GM18511 (cell line): ENCODE measurements at regions not wholly inside any gene's neighbourhood (a gene's known extent, or its start where the extent isn't known, plus 50 kb on each side); places are given as distances from the start of the nearest gene placed in this dataset.
"Not testable (repeated sequence)": the region's sequence is repeated elsewhere in the genome, so short reads cannot be mapped to it uniquely, and the experiment has no call there.

Source experiments
- ATAC-seq: cut with Tn5 transposase; IDR thresholded peaks from one replicate; pipeline ENCODE4 v1.9.1; 2021; ENCODE audit warnings: mild to moderate bottlenecking, moderate library complexity; ENCODE audit not compliant: unreplicated experiment

DNA sequence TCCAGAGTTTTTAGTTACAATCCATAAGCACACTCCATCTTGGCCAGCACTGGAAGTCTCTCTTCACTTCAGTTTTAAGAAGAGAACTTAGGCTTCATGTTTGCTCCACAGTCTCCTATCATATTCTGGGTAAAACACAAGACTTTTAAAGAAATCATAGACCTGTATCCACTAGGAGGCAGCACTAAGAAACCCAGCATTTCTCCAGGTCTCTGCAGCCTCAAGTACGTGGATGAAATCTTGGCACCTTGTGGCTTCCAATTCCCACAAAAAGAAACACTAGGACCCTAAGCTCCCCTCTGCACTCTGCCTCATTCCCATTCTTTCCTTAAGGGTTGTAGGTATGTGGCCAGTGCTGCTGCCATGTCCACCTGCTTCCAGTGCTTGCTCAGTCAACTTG lies 367.3 kb upstream of the CASK start:
- no peak for ATAC-seq

GRCh38 chrX:42289492-42290385 lies 366.4 kb upstream of the CASK start:
- no peak for ATAC-seq

DNA sequence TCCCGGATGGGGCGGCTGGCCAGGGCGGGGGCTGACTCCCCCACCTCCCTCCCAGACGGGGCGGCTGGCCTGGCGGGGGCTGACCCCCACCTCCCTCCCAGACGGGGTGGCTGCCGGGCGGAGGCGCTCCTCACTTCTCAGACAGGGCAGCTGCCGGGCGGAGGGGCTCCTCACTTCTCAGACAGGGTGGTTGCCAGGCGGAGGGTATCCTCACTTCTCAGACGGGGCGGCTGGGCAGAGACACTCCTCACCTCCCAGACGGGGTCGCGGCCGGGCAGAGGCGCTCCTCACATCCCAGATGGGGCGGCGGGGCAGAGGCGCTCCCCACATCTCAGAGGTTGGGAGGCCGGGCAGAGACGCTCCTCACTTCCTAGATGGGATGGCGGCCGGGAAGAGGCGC lies 362.3 kb upstream of the CASK start:
- ATAC-seq: not testable (repeated sequence)

DNA sequence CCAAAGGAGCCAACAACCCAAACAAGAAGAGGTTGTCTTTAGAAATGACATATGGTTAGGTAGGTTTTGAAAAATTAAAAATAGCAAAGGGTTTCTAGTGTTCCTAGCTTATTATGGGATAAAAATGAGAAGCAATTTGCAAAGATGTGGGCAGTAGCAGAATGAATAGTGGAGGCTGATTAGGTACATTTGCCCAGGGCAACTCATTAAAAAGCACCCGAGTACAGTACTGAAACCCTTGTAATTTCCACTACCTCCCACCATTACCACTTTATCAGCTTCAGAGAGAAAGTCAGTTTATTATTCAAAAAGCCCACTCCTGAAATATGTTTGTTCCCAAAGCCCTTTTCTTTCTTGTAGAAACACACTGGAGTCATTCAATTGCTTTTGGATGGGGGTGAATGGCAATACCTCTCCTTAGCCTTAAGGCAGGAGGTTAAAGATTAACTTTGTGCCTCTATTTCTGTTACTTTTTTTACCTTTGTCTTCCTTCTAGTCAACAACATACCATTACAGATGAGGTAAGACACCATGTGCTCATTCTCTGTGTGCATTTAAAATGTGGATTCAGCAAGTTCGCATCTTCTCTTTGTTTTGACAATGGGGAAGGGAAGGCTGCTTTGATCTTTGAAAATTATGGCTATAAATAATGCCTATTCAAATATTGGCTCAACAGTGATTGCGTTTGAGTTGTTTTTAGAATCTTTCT lies 353.8 kb upstream of the CASK start:
- no peak for ATAC-seq

DNA sequence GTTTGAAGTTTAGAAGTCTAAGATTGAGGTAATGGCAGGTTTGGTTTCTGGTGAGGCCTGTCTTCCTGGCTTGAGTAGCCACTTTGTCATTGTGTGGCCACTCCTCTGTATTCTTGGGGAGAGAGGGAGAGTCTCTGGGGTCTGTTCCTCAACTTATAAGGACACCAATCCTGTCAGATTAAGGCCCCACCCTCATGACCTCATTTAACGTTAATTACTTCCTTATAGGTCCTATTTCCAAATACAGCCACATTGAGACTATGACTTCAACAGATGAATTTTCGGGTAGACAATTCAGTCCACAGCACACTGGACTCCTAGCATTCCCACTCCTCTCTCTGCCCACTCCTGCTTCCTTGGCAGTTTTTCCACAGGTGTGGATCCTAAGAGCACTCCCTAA lies 350.8 kb upstream of the CASK start:
- no peak for ATAC-seq

- no peak for ATAC-seq
Measured at GRCh38 chrX:42273387-42273786, 350.0 kb upstream of the CASK start.

DNA sequence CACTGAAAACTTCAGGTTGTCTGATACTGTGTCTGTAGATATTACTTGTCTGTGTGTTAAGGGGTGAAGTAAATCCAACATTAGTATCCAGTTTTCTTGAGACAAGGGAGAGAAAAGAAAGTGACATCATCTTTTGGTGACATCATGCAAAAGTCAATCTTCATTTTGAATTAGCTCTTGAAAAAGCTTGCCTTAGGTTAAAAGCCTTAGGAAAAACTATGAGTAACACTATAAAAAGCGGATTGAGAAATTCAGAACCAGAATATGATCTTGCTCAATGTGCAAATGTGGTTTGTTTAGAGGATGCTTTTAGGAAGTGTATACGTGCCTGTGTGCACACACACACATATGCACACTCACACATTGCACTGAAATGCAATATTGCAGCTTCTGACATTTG lies 345.8 kb upstream of the CASK start:
- ATAC-seq: no peak

- ATAC-seq: no peak
Measured at GRCh38 chrX:42260854-42261253, 337.5 kb upstream of the CASK start.

DNA sequence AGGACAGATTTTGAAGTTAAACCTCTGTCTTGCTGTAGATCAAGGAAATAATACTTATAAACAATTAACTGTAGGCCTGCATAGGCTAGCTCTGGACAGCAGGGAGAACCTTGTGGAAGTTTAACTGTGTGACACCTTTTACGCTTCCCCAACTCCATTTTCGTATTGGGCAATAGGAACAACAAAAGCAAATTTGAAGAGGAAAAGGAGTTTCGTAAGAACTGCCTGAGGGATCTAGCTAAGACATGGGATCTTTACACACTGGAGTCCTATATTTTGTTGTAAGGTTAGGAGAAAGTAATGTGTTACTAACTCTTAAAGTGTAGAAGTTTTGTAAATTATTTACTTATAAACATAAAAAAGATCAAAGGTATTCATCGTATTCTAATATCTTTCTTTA lies 324.9 kb upstream of the CASK start:
- no peak for ATAC-seq

GRCh38 chrX:42247241-42247640 lies 323.9 kb upstream of the CASK start:
- ATAC-seq: no peak

- no peak for ATAC-seq
Measured at GRCh38 chrX:42246814-42247213, 323.5 kb upstream of the CASK start.

GRCh38 chrX:42242004-42242403 lies 318.6 kb upstream of the CASK start:
- ATAC-seq: no peak

GRCh38 chrX:42241421-42241820 lies 318.1 kb upstream of the CASK start:
- ATAC-seq: no peak

- no peak for ATAC-seq
Measured at GRCh38 chrX:42237956-42238355, 314.6 kb upstream of the CASK start.

GRCh38 chrX:42229533-42229932 lies 306.2 kb upstream of the CASK start:
- no peak for ATAC-seq

- ATAC-seq: no peak
Measured at GRCh38 chrX:42220666-42221065, 297.3 kb upstream of the CASK start.

DNA sequence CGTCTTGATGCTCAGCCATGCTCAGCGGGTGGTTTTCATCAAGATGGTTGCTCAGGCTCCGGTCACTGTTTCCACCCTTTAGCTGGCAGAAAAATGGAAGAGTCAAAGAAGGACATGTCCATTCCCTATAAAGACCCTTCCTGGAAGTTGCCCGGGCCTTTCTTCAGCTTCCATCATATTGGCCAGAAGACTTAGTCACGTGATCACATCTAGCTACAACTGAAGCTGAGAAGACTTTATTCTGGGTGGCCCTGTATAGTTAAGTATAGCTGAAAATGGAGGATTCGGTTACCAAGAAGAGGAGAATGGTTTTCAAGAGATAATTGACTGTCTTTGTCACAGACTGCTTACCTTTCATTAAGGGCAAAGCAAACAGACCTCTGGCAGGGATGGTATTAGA lies 296.7 kb upstream of the CASK start:
- ATAC-seq: no peak

DNA sequence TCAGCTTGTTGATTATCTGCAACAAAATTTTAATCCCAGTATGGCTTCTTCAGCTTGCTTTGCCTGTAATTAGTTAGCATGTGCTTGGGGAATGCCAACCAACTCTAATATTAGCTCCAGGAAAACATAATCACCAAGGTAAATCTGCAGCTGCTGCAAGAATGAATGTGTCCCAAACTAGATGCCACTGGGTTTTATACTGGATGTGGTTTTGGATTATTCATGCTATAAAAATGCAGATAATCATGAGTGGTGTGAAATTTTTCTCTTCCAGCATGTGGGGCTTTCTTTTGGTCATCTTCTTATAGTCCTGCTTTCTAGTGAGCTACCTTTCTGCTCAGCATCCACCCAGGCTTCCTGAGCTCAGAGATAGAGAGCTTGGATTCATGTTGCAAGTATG lies 295.9 kb upstream of the CASK start:
- no peak for ATAC-seq

DNA sequence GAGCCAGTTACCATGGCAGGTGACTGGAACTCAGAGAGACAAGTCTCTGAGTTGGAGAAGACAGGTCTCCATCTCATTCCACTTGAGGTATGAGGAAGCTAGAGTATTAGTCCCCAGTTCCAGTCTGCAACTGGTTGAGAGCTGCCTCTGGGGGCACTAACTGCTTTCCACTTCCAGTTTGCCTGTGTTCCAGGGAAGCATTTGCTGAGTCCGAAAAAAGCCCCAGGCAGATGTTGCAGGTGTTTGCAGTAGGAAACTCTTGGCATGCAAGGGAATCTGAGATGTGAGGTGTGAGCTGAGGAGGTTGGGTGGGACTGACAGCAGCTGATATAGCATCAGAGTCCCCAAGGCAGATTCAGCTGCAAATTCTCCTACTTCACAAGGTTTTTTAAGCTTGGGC lies 272.2 kb upstream of the CASK start:
- no peak for ATAC-seq

- no peak for ATAC-seq
Measured at GRCh38 chrX:42189576-42189975, 266.2 kb upstream of the CASK start.

DNA sequence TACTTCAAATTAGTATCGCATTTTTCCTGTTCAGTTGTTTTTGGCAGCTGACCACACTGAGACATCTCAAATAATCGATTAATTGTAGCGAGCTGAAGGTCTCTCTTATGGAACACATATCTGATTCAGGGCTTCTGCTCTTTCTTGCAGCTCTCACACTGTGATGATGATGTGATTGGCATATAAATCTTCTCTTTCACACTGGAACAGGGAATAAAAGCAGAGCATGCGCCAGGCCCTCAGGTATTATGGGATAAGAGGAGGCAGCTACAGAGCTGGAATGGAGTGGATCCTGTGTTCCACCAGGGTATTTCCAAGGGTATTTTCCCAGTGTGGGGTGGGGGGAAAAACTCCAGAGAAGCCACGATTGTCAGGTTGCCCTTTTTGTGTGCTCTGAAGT lies 265.4 kb upstream of the CASK start:
- ATAC-seq: no peak

DNA sequence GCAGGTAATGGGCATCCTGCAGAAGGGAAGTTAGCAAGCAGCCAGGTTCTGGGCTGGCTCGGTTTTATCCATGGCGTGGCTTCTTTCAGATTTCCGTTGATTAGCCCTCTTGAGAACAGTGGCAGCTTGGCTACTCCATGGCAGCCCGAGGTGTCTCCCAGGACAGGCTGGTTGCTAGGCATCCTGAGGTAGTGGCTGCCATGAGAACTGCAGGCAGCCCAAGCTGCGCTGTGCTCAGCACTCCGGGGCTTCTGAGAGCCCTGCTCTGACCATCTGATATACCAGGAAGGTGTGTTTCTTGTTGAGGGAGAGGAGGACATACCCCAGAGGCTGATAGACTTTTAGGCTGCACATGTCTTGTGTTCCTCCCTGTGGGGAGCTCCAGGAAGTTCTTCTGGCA lies 253.4 kb upstream of the CASK start:
- ATAC-seq: no peak
